ENCODE measurements at regions not wholly inside any gene's neighbourhood (a gene's known extent, or its start where the extent isn't known, plus 50 kb on each side); places are given as distances from the start of the nearest gene placed in this dataset.

DNA sequence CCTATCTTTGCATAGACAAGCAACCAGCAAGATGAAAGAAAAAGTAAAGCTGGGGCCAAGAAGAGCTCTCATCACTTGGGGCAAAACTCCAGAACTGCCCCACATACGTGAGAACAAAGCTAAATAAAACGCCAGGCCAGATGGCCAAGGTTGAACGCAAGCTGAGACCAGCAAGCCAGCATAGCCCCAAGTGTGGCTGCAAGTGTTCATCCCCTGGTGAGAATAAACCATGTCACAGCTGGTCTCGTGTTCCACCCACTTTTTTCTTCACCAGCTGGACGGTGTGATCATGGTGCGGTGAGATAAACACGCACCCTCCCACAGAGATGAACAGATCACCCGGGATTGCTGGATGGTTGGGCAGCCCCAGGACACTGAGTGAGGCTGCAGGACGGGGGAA lies 109.6 kb upstream of the CACNA1A start:
- TF ChIP-seq, protein P1, sequence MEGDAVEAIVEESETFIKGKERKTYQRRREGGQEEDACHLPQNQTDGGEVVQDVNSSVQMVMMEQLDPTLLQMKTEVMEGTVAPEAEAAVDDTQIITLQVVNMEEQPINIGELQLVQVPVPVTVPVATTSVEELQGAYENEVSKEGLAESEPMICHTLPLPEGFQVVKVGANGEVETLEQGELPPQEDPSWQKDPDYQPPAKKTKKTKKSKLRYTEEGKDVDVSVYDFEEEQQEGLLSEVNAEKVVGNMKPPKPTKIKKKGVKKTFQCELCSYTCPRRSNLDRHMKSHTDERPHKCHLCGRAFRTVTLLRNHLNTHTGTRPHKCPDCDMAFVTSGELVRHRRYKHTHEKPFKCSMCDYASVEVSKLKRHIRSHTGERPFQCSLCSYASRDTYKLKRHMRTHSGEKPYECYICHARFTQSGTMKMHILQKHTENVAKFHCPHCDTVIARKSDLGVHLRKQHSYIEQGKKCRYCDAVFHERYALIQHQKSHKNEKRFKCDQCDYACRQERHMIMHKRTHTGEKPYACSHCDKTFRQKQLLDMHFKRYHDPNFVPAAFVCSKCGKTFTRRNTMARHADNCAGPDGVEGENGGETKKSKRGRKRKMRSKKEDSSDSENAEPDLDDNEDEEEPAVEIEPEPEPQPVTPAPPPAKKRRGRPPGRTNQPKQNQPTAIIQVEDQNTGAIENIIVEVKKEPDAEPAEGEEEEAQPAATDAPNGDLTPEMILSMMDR (IDR thresholded peaks at IDR 0.05), result no peak
- TF ChIP-seq EP300 (IDR thresholded peaks at IDR 0.05) (no peak), POLR2A (IDR thresholded peaks at IDR 0.05) (no peak)
